Motor neuron (in vitro differentiated cells): ENCODE measurements at regions not wholly inside any gene's neighbourhood (a gene's known extent, or its start where the extent isn't known, plus 50 kb on each side); places are given as distances from the start of the nearest gene placed in this dataset.
"Not testable (repeated sequence)": the region's sequence is repeated elsewhere in the genome, so short reads cannot be mapped to it uniquely, and the experiment has no call there.

Experiments used
- ATAC-seq, 8 experiments: fragments of 200-7000 bp; cut with Tn5 transposase; replicated peaks in 6 of 8; 2 replicates each; pipeline ENCODE4 v1.8.0; 2021; ENCODE audit warnings: mild to moderate bottlenecking in 8 of 8, moderate library complexity in 8 of 8
- H3K27ac ChIP-seq, 2 donors: fragments of 250-450 bp; sonication (Bioruptor Pico); 2 replicates each; pipeline ENCODE4 v1.9.0; 2021; ENCODE audit warnings: antibody characterized with exemption in 2 of 2, mild to moderate bottlenecking in 2 of 2, moderate library complexity in 1 of 2
- H3K4me1 ChIP-seq, 2 donors: fragments of 250-450 bp; sonication (Bioruptor Pico); replicated peaks in 1 of 2; 2 replicates each; pipeline ENCODE4 v1.6.1; 2021; ENCODE audit warnings: antibody characterized with exemption in 2 of 2, mild to moderate bottlenecking in 2 of 2, moderate library complexity in 1 of 2
- H3K4me3 ChIP-seq, 5 donors: fragments of 250-450 bp; sonication (Bioruptor Pico); 2 replicates each; pipeline ENCODE4 v1.9.0; 2021; ENCODE audit warnings: antibody characterized with exemption in 5 of 5, mild to moderate bottlenecking in 5 of 5, moderate library complexity in 4 of 5
- WGBS, 10 experiments: fragments of 450-650 bp; shearing (Covaris generic); methylation state at CpG; one replicate each; pipeline ENCODE4 v1.0.0; 2022; 5-methylcytosine and 5-hydroxymethylcytosine counted together
- in situ Hi-C, 9 experiments: fragments of 400-800 bp; cut with MboI; loops; one replicate each; pipeline ENCODE4 v1.15.0; 2021; ENCODE audit warnings: low sequenced_read_pairs in 9 of 9, low pct_unique_long_range_greater_than_20kb in 2 of 9; ENCODE audit not compliant: unreplicated experiment in 9 of 9

- Histone ChIP-seq H3K27ac (no peak overlapping the region), H3K4me1 (no peaks in the 10 kb centered on the region), H3K4me3 (no peak overlapping the region)
- no peak for ATAC-seq
- WGBS, 10 experiments = 0 to 82% (median 80%) methylated on average over 1 of the region's 1 CpG; no CpG with 5 or more reads in 5 of the 10 experiments
- in situ Hi-C loops = no loop called here
These were observed 109.1 kb upstream of the SPATA12 start for GRCh38 chr3:56951366-56951765.

GRCh38 chr3:56945378-56945777, 115.1 kb upstream of the SPATA12 start:
- 33 to 100% (median 80%) methylated on average over 1 to 5 of the region's 5 CpGs; no CpG with 5 or more reads in 4 of the 10 experiments for WGBS, 10 experiments
- H3K4me1 ChIP-seq, H3K4me3 ChIP-seq, ATAC-seq, H3K27ac ChIP-seq, in situ Hi-C loops: not testable (repeated sequence)

GRCh38 chr3:56942523-56942922, 117.9 kb upstream of the SPATA12 start:
- Histone ChIP-seq H3K4me1 (no peaks in the 10 kb centered on the region), H3K27ac (no peak overlapping the region), H3K4me3 (no peak overlapping the region)
- in situ Hi-C loops = no loop called here
- no peak for ATAC-seq
- WGBS, 10 experiments = 40 to 100% (median 76%) methylated on average over 1 to 2 of the region's 2 CpGs; no CpG with 5 or more reads in 1 of the 10 experiments

GRCh38 chr3:56940976-56941375, 119.5 kb upstream of the SPATA12 start:
- in situ Hi-C loops = no loop called here
- Histone ChIP-seq H3K4me3 (no peak overlapping the region), H3K4me1 (no peaks in the 10 kb centered on the region), H3K27ac (no peak overlapping the region)
- WGBS, 10 experiments = 60 to 100% (median 98%) methylated on average over 1 to 3 of the region's 4 CpGs; no CpG with 5 or more reads in 6 of the 10 experiments
- ATAC-seq = no peak

- H3K4me3 ChIP-seq = no peak overlapping the region
- no peak overlapping the region for H3K27ac ChIP-seq
- in situ Hi-C loops = no loop called here
- ATAC-seq = no peak
- H3K4me1 ChIP-seq = no peaks in the 10 kb centered on the region
- 33 to 93% (median 83%) methylated on average over 1 to 4 of the region's 4 CpGs; no CpG with 5 or more reads in 1 of the 10 experiments for WGBS, 10 experiments
These were observed 120.1 kb upstream of the SPATA12 start for GRCh38 chr3:56940321-56940720.

- no peak overlapping the region for H3K27ac ChIP-seq
- peak in 3 of 8 experiments; percentile 25 to 51 (median 48) for ATAC-seq
- in situ Hi-C loops = no loop called here
- 0 to 90% (median 56%) methylated on average over 1 of the region's 1 CpG; no CpG with 5 or more reads in 5 of the 10 experiments for WGBS, 10 experiments
- no peaks in the 10 kb centered on the region for H3K4me1 ChIP-seq
- H3K4me3 ChIP-seq = no peak overlapping the region
These were observed 120.6 kb upstream of the SPATA12 start for GRCh38 chr3:56939834-56940233.

- Histone ChIP-seq H3K4me3 (no peak overlapping the region), H3K4me1 (no peaks in the 10 kb centered on the region), H3K27ac (no peak overlapping the region)
- no peak for ATAC-seq
- WGBS, 10 experiments = 71 to 98% (median 91%) methylated on average over 3 to 8 of the region's 8 CpGs; no CpG with 5 or more reads in 2 of the 10 experiments
- in situ Hi-C loops = no loop called here
These were observed 121.9 kb upstream of the SPATA12 start for GRCh38 chr3:56938530-56938929.

- H3K4me1 ChIP-seq = no peaks in the 10 kb centered on the region
- H3K4me3 ChIP-seq = no peak overlapping the region
- in situ Hi-C loops = no loop called here
- ATAC-seq = peak in 1 of 8 experiments; percentile 33
- no peak overlapping the region for H3K27ac ChIP-seq
These were observed 122.9 kb upstream of the SPATA12 start for GRCh38 chr3:56937580-56937979.

- WGBS, 10 experiments = 40 to 100% (median 92%) methylated on average over 1 of the region's 1 CpG; no CpG with 5 or more reads in 5 of the 10 experiments
- Histone ChIP-seq H3K27ac (no peak overlapping the region), H3K4me1 (no peaks in the 10 kb centered on the region), H3K4me3 (no peak overlapping the region)
- in situ Hi-C loops = no loop called here
- ATAC-seq = no peak
These were observed 124.7 kb upstream of the SPATA12 start for GRCh38 chr3:56935811-56936210.

GRCh38 chr3:56934481-56934880, 126.0 kb upstream of the SPATA12 start:
- H3K4me3 ChIP-seq, in situ Hi-C loops, H3K27ac ChIP-seq, H3K4me1 ChIP-seq, ATAC-seq: not testable (repeated sequence)
- WGBS, 10 experiments = 90 to 100% methylated on average over 1 to 2 of the region's 26 CpGs; no CpG with 5 or more reads in 8 of the 10 experiments

GRCh38 chr3:56933803-56934202, 126.7 kb upstream of the SPATA12 start:
- in situ Hi-C loops = no loop called here
- H3K4me1 ChIP-seq = no peaks in the 10 kb centered on the region
- no peak overlapping the region for H3K4me3 ChIP-seq
- no peak overlapping the region for H3K27ac ChIP-seq
- no peak for ATAC-seq
- WGBS, 10 experiments = 83 to 100% (median 95%) methylated on average over 1 of the region's 1 CpG; no CpG with 5 or more reads in 6 of the 10 experiments

- ATAC-seq = peak in 3 of 8 experiments; percentile 63 to 89 (median 69)
- WGBS, 10 experiments = 7 to 100% (median 80%) methylated on average over 1 to 3 of the region's 3 CpGs; no CpG with 5 or more reads in 1 of the 10 experiments
- Histone ChIP-seq H3K4me3 (no peak overlapping the region), H3K4me1 (no peaks in the 10 kb centered on the region), H3K27ac (no peak overlapping the region)
- in situ Hi-C loops = no loop called here
These were observed 127.6 kb upstream of the SPATA12 start for GRCh38 chr3:56932866-56933265.

GRCh38 chr3:56931836-56932235, 128.6 kb upstream of the SPATA12 start:
- no peak for ATAC-seq
- Histone ChIP-seq H3K4me1 (peaks cover 0 to under 1% of the 10 kb centered on the region in 2 donors), H3K27ac (no peak overlapping the region), H3K4me3 (no peak overlapping the region)
- in situ Hi-C loops = no loop called here

GRCh38 chr3:56930706-56931105, 129.0 kb upstream of the ARHGEF3 start:
- peaks cover 4 to 6% of the 10 kb centered on the region in 2 donors for H3K4me1 ChIP-seq
- WGBS, 10 experiments = 74 to 100% (median 92%) methylated on average over 1 to 5 of the region's 5 CpGs
- H3K4me3 ChIP-seq = no peak overlapping the region
- in situ Hi-C loops = no loop called here
- ATAC-seq = no peak
- no peak overlapping the region for H3K27ac ChIP-seq
